Liver (tissue), 7 donors: ENCODE measurements at regions not wholly inside any gene's neighbourhood (a gene's known extent, or its start where the extent isn't known, plus 50 kb on each side); places are given as distances from the start of the nearest gene placed in this dataset.

Experiments used
- DNase-seq: peaks from one replicate; pipeline ENCODE4 v3.0.0-alpha.2; 2017; ENCODE audit warnings: low spot score
- H3K27ac ChIP-seq, 2 donors: one replicate each; pipeline ENCODE4 v1.7.0; 2013; ENCODE audit warnings: inconsistent platforms in 2 of 2, low read length in 2 of 2, control low read depth in 1 of 2, low read depth in 1 of 2, mild to moderate bottlenecking in 1 of 2
- H3K27me3 ChIP-seq, 4 donors: one replicate each; pipeline versions ENCODE4 v1.6.1 to v1.7.0; 2013; ENCODE audit warnings: low read length in 3 of 4, inconsistent platforms in 1 of 4, mild to moderate bottlenecking in 1 of 4, moderate library complexity in 1 of 4; ENCODE audit not compliant: control insufficient read depth in 4 of 4, insufficient read depth in 4 of 4
- H3K36me3 ChIP-seq, 4 donors: one replicate each; pipeline versions ENCODE4 v1.6.1 to v1.7.0; 2013; ENCODE audit warnings: low read length in 3 of 4, mild to moderate bottlenecking in 3 of 4, low read depth in 1 of 4, moderate library complexity in 1 of 4; ENCODE audit not compliant: control insufficient read depth in 4 of 4, insufficient read depth in 3 of 4
- H3K4me1 ChIP-seq, 4 donors: one replicate each; pipeline versions ENCODE4 v1.6.1 to v1.7.0; 2013; ENCODE audit warnings: low read length in 3 of 4, mild to moderate bottlenecking in 3 of 4, moderate library complexity in 1 of 4; ENCODE audit not compliant: control insufficient read depth in 4 of 4, insufficient read depth in 4 of 4
- H3K4me3 ChIP-seq, 3 donors: one replicate each; pipeline versions ENCODE4 v1.6.1 to v1.7.0; 2013; ENCODE audit warnings: low read length in 3 of 3, control low read depth in 1 of 3, low read depth in 1 of 3, mild to moderate bottlenecking in 1 of 3
- H3K9ac ChIP-seq, 2 donors: one replicate each; pipeline ENCODE4 v1.7.0; 2013; ENCODE audit warnings: low read length in 2 of 2, mild to moderate bottlenecking in 2 of 2, moderate library complexity in 2 of 2, control low read depth in 1 of 2, low read depth in 1 of 2
- H3K9me3 ChIP-seq, 4 donors: one replicate each; pipeline versions ENCODE4 v1.6.1 to v1.7.0; 2013; ENCODE audit warnings: low read length in 3 of 4; ENCODE audit not compliant: control insufficient read depth in 4 of 4
- FOXA1 ChIP-seq: IDR thresholded peaks from 2 replicates; pipeline ENCODE4 v1.6.1; 2016; ENCODE audit warnings: antibody characterized with exemption
- FOXA2 ChIP-seq: IDR thresholded peaks from 2 replicates; pipeline ENCODE4 v1.6.1; 2016; ENCODE audit warnings: antibody characterized with exemption
- GABPA ChIP-seq, 2 donors: IDR thresholded peaks in 1 of 2; conservative IDR thresholded peaks in 1 of 2; 2 replicates each; pipeline ENCODE4 v1.6.1; 2016; ENCODE audit warnings: antibody characterized with exemption in 2 of 2, mild to moderate bottlenecking in 1 of 2, moderate library complexity in 1 of 2
- HNF4A ChIP-seq, 2 donors: conservative IDR thresholded peaks; 2 replicates each; pipeline ENCODE4 v1.6.1; 2016; ENCODE audit warnings: antibody characterized with exemption in 2 of 2, mild to moderate bottlenecking in 2 of 2
- HNF4G ChIP-seq: IDR thresholded peaks from 2 replicates; pipeline ENCODE4 v1.6.1; 2016; ENCODE audit warnings: antibody characterized with exemption
- JUND ChIP-seq, 2 donors: IDR thresholded peaks; 2 replicates each; pipeline ENCODE4 v1.6.1; 2016; ENCODE audit warnings: antibody characterized with exemption in 2 of 2
- NR2F2 ChIP-seq: IDR thresholded peaks from 2 replicates; pipeline ENCODE4 v1.6.1; 2016; ENCODE audit warnings: antibody characterized with exemption
- RAD21 ChIP-seq, 2 donors: IDR thresholded peaks; 2 replicates each; pipeline ENCODE4 v1.6.1; 2016; ENCODE audit warnings: antibody characterized with exemption in 2 of 2, mild to moderate bottlenecking in 2 of 2
- RXRA ChIP-seq, 2 donors: IDR thresholded peaks; 2 replicates each; pipeline ENCODE4 v1.6.1; 2017 to 2018; ENCODE audit warnings: antibody characterized with exemption in 2 of 2, mild to moderate bottlenecking in 1 of 2
- SP1 ChIP-seq: IDR thresholded peaks from 2 replicates; pipeline ENCODE4 v1.6.1; 2018; ENCODE audit warnings: antibody characterized with exemption, mild to moderate bottlenecking
- TAF1 ChIP-seq: conservative IDR thresholded peaks from 2 replicates; pipeline ENCODE4 v1.6.1; 2016; ENCODE audit warnings: antibody characterized with exemption, mild to moderate bottlenecking
- WGBS: extraction: QIAGEN DNeasy Blood & Tissue Kit; methylation state at CpG from one replicate; pipeline ENCODE4 v1.1.7; 2013; 5-methylcytosine and 5-hydroxymethylcytosine counted together
- TF ChIP-seq, protein P1 (sequence below): IDR thresholded peaks from 2 replicates; pipeline ENCODE4 v1.6.1; 2016; ENCODE audit warnings: antibody characterized with exemption
- TF ChIP-seq, protein P2 (sequence below): IDR thresholded peaks from 2 replicates; pipeline ENCODE4 v1.6.1; 2016; ENCODE audit warnings: antibody characterized with exemption
- TF ChIP-seq, protein P3 (sequence below): IDR thresholded peaks from 2 replicates; pipeline ENCODE4 v1.6.1; 2016; ENCODE audit warnings: antibody characterized with exemption, mild to moderate bottlenecking
- donor health status: healthy.
- donor health status: healthy.
- donor health status: healthy.
- donor health status: healthy.

GRCh38 chr12:78550831-78551230, 313.7 kb upstream of the SYT1 start:
- no peaks in the 10 kb centered on the region for H3K9me3 ChIP-seq
- H3K27me3 ChIP-seq: no peaks in the 10 kb centered on the region
- H3K36me3 ChIP-seq: no peaks in the 10 kb centered on the region
- no peak overlapping the region for H3K27ac ChIP-seq
- 86% methylated on average over 3 of the region's 3 CpGs for WGBS
- H3K9ac ChIP-seq: no peak overlapping the region
- TF ChIP-seq HNF4G (no peak), HNF4A (conservative IDR thresholded peaks at IDR 0.05) (no peak), GABPA (IDR thresholded peaks at IDR 0.05 in 1 of 2, conservative IDR thresholded peaks at IDR 0.05 in 1 of 2) (no peak), JUND (IDR thresholded peaks at IDR 0.05) (no peak), NR2F2 (no peak), FOXA1 (no peak)
- TF ChIP-seq, protein P1, sequence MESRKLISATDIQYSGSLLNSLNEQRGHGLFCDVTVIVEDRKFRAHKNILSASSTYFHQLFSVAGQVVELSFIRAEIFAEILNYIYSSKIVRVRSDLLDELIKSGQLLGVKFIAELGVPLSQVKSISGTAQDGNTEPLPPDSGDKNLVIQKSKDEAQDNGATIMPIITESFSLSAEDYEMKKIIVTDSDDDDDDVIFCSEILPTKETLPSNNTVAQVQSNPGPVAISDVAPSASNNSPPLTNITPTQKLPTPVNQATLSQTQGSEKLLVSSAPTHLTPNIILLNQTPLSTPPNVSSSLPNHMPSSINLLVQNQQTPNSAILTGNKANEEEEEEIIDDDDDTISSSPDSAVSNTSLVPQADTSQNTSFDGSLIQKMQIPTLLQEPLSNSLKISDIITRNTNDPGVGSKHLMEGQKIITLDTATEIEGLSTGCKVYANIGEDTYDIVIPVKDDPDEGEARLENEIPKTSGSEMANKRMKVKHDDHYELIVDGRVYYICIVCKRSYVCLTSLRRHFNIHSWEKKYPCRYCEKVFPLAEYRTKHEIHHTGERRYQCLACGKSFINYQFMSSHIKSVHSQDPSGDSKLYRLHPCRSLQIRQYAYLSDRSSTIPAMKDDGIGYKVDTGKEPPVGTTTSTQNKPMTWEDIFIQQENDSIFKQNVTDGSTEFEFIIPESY: no peak
- H3K4me3 ChIP-seq: no peak overlapping the region
- DNase-seq: no peak
- H3K4me1 ChIP-seq: no peaks in the 10 kb centered on the region

- Histone ChIP-seq H3K36me3 (no peaks in the 10 kb centered on the region), H3K27ac (no peak overlapping the region), H3K9me3 (no peaks in the 10 kb centered on the region), H3K4me3 (no peak overlapping the region), H3K9ac (no peak overlapping the region), H3K4me1 (no peaks in the 10 kb centered on the region), H3K27me3 (peaks cover 0 to 3% (median 0%) of the 10 kb centered on the region in 4 donors)
- DNase-seq: no peak
- TF ChIP-seq RXRA (IDR thresholded peaks at IDR 0.05) (no peak), TAF1 (no peak), HNF4A (conservative IDR thresholded peaks at IDR 0.05) (no peak), JUND (IDR thresholded peaks at IDR 0.05) (no peak), SP1 (no peak), NR2F2 (no peak), FOXA2 (no peak)
- TF ChIP-seq, protein P2, sequence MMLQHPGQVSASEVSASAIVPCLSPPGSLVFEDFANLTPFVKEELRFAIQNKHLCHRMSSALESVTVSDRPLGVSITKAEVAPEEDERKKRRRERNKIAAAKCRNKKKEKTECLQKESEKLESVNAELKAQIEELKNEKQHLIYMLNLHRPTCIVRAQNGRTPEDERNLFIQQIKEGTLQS: no peak
- TF ChIP-seq, protein P3, sequence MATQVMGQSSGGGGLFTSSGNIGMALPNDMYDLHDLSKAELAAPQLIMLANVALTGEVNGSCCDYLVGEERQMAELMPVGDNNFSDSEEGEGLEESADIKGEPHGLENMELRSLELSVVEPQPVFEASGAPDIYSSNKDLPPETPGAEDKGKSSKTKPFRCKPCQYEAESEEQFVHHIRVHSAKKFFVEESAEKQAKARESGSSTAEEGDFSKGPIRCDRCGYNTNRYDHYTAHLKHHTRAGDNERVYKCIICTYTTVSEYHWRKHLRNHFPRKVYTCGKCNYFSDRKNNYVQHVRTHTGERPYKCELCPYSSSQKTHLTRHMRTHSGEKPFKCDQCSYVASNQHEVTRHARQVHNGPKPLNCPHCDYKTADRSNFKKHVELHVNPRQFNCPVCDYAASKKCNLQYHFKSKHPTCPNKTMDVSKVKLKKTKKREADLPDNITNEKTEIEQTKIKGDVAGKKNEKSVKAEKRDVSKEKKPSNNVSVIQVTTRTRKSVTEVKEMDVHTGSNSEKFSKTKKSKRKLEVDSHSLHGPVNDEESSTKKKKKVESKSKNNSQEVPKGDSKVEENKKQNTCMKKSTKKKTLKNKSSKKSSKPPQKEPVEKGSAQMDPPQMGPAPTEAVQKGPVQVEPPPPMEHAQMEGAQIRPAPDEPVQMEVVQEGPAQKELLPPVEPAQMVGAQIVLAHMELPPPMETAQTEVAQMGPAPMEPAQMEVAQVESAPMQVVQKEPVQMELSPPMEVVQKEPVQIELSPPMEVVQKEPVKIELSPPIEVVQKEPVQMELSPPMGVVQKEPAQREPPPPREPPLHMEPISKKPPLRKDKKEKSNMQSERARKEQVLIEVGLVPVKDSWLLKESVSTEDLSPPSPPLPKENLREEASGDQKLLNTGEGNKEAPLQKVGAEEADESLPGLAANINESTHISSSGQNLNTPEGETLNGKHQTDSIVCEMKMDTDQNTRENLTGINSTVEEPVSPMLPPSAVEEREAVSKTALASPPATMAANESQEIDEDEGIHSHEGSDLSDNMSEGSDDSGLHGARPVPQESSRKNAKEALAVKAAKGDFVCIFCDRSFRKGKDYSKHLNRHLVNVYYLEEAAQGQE: no peak
Measured at GRCh38 chr12:78555802-78556201, 308.8 kb upstream of the SYT1 start.

GRCh38 chr12:78556651-78557050, 307.9 kb upstream of the SYT1 start:
- 86% methylated on average over 2 of the region's 2 CpGs for WGBS
- TF ChIP-seq NR2F2 (no peak), GABPA (IDR thresholded peaks at IDR 0.05 in 1 of 2, conservative IDR thresholded peaks at IDR 0.05 in 1 of 2) (no peak), RAD21 (IDR thresholded peaks at IDR 0.05) (no peak), TAF1 (no peak)
- H3K9ac ChIP-seq: no peak overlapping the region
- H3K36me3 ChIP-seq: no peaks in the 10 kb centered on the region
- peaks cover 0 to 3% (median 0%) of the 10 kb centered on the region in 4 donors for H3K27me3 ChIP-seq
- H3K4me1 ChIP-seq: no peaks in the 10 kb centered on the region
- DNase-seq: no peak
- H3K27ac ChIP-seq: no peak overlapping the region
- H3K9me3 ChIP-seq: no peaks in the 10 kb centered on the region
- no peak overlapping the region for H3K4me3 ChIP-seq
